HEK293 (cell line): ENCODE measurements at regions not wholly inside any gene's neighbourhood (a gene's known extent, or its start where the extent isn't known, plus 50 kb on each side); places are given as distances from the start of the nearest gene placed in this dataset.

ENCODE experiments used
- ZEB2 ChIP-seq: fragments of 450-650 bp; formaldehyde crosslinking; IDR thresholded peaks from 2 replicates; pipeline ENCODE4 v1.5.1; 2016; ENCODE audit warnings: missing biosample characterization, missing genetic modification characterization
- ZNF544 ChIP-seq: fragments of 450-650 bp; formaldehyde crosslinking; IDR thresholded peaks from 2 replicates; pipeline ENCODE4 v1.5.0; 2017; ENCODE audit warnings: missing biosample characterization, missing genetic modification characterization
- ZNF561 ChIP-seq: fragments of 450-650 bp; IDR thresholded peaks from 2 replicates; pipeline ENCODE4 v1.5.1; 2018; ENCODE audit warnings: missing biosample characterization, missing genetic modification characterization, borderline replicate concordance
- TF ChIP-seq, protein P1 (sequence below): fragments of 450-650 bp; IDR thresholded peaks from 2 replicates; pipeline ENCODE4 v1.5.1; 2018; ENCODE audit warnings: missing biosample characterization, missing genetic modification characterization
- TF ChIP-seq, protein P2 (sequence below): sonication (generic); formaldehyde crosslinking; IDR thresholded peaks from 2 replicates; pipeline ENCODE4 v1.8.1; 2022; ENCODE audit warnings: mild to moderate bottlenecking, moderate library complexity, missing genetic modification reagents
- TF ChIP-seq, protein P3 (sequence below): fragments of 450-650 bp; formaldehyde crosslinking; IDR thresholded peaks from 2 replicates; pipeline ENCODE4 v1.5.1; 2016; ENCODE audit warnings: missing biosample characterization, missing genetic modification characterization
- TF ChIP-seq, protein P4 (sequence below): fragments of 450-650 bp; formaldehyde crosslinking; IDR thresholded peaks from 2 replicates; pipeline ENCODE4 v1.5.1; 2016; ENCODE audit warnings: missing biosample characterization, missing genetic modification characterization
- TF ChIP-seq, protein P5 (sequence below): fragments of 450-650 bp; formaldehyde crosslinking; IDR thresholded peaks from 2 replicates; pipeline ENCODE4 v1.5.1; 2016; ENCODE audit warnings: missing biosample characterization, missing genetic modification characterization

DNA sequence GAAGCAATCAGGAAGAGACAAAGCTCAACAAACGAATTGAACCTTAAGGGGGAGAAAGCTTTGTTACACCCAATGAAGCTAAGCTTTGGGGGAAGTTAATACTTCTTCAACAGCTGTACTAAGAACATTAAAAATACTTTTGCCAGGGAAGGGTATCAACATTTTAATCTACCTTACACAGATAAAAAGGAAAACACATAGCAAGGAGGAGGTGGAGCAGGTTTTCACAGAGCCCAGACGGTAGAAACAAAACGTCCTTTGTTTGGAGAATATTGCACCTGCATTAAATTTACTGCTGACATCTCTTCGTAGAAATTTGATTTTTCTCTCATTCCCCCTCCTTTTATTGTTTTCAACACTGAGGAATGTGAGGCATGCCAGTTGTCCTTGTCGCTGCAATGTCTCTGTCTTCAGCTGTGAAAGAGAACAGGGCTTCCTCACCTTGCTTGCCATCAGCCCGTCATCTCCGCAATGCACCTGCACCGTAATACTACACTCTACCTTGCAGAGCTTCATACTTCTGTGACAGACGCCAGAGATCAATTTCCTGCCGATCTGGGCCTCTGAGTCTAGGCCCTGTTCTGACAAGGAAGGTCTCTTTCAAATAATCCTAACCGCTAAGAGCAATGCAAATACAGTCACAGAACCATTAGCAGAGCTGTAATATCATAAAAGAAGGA, 270.8 kb downstream of the SPRY2 start:
- TF ChIP-seq, protein P1, sequence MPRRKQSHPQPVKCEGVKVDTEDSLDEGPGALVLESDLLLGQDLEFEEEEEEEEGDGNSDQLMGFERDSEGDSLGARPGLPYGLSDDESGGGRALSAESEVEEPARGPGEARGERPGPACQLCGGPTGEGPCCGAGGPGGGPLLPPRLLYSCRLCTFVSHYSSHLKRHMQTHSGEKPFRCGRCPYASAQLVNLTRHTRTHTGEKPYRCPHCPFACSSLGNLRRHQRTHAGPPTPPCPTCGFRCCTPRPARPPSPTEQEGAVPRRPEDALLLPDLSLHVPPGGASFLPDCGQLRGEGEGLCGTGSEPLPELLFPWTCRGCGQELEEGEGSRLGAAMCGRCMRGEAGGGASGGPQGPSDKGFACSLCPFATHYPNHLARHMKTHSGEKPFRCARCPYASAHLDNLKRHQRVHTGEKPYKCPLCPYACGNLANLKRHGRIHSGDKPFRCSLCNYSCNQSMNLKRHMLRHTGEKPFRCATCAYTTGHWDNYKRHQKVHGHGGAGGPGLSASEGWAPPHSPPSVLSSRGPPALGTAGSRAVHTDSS (tag by site-specific recombination), result no peak
- TF ChIP-seq ZEB2 (tag by site-specific recombination) (no peak), ZNF544 (tag by site-specific recombination) (no peak), ZNF561 (tag by site-specific recombination) (no peak)
- TF ChIP-seq, protein P2, sequence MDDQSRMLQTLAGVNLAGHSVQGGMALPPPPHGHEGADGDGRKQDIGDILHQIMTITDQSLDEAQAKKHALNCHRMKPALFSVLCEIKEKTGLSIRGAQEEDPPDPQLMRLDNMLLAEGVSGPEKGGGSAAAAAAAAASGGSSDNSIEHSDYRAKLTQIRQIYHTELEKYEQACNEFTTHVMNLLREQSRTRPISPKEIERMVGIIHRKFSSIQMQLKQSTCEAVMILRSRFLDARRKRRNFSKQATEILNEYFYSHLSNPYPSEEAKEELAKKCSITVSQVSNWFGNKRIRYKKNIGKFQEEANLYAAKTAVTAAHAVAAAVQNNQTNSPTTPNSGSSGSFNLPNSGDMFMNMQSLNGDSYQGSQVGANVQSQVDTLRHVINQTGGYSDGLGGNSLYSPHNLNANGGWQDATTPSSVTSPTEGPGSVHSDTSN (CRISPR knock-in tag), result no peak
- TF ChIP-seq, protein P3, sequence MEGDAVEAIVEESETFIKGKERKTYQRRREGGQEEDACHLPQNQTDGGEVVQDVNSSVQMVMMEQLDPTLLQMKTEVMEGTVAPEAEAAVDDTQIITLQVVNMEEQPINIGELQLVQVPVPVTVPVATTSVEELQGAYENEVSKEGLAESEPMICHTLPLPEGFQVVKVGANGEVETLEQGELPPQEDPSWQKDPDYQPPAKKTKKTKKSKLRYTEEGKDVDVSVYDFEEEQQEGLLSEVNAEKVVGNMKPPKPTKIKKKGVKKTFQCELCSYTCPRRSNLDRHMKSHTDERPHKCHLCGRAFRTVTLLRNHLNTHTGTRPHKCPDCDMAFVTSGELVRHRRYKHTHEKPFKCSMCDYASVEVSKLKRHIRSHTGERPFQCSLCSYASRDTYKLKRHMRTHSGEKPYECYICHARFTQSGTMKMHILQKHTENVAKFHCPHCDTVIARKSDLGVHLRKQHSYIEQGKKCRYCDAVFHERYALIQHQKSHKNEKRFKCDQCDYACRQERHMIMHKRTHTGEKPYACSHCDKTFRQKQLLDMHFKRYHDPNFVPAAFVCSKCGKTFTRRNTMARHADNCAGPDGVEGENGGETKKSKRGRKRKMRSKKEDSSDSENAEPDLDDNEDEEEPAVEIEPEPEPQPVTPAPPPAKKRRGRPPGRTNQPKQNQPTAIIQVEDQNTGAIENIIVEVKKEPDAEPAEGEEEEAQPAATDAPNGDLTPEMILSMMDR (tag by site-specific recombination), result no peak
- TF ChIP-seq, protein P4, sequence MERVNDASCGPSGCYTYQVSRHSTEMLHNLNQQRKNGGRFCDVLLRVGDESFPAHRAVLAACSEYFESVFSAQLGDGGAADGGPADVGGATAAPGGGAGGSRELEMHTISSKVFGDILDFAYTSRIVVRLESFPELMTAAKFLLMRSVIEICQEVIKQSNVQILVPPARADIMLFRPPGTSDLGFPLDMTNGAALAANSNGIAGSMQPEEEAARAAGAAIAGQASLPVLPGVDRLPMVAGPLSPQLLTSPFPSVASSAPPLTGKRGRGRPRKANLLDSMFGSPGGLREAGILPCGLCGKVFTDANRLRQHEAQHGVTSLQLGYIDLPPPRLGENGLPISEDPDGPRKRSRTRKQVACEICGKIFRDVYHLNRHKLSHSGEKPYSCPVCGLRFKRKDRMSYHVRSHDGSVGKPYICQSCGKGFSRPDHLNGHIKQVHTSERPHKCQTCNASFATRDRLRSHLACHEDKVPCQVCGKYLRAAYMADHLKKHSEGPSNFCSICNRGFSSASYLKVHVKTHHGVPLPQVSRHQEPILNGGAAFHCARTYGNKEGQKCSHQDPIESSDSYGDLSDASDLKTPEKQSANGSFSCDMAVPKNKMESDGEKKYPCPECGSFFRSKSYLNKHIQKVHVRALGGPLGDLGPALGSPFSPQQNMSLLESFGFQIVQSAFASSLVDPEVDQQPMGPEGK (tag by site-specific recombination), result no peak
- TF ChIP-seq, protein P5, sequence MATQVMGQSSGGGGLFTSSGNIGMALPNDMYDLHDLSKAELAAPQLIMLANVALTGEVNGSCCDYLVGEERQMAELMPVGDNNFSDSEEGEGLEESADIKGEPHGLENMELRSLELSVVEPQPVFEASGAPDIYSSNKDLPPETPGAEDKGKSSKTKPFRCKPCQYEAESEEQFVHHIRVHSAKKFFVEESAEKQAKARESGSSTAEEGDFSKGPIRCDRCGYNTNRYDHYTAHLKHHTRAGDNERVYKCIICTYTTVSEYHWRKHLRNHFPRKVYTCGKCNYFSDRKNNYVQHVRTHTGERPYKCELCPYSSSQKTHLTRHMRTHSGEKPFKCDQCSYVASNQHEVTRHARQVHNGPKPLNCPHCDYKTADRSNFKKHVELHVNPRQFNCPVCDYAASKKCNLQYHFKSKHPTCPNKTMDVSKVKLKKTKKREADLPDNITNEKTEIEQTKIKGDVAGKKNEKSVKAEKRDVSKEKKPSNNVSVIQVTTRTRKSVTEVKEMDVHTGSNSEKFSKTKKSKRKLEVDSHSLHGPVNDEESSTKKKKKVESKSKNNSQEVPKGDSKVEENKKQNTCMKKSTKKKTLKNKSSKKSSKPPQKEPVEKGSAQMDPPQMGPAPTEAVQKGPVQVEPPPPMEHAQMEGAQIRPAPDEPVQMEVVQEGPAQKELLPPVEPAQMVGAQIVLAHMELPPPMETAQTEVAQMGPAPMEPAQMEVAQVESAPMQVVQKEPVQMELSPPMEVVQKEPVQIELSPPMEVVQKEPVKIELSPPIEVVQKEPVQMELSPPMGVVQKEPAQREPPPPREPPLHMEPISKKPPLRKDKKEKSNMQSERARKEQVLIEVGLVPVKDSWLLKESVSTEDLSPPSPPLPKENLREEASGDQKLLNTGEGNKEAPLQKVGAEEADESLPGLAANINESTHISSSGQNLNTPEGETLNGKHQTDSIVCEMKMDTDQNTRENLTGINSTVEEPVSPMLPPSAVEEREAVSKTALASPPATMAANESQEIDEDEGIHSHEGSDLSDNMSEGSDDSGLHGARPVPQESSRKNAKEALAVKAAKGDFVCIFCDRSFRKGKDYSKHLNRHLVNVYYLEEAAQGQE (tag by site-specific recombination), result no peak
